Duodenal mucosa (tissue), 2 donors: ENCODE measurements at regions not wholly inside any gene's neighbourhood (a gene's known extent, or its start where the extent isn't known, plus 50 kb on each side); places are given as distances from the start of the nearest gene placed in this dataset.
"Not testable (repeated sequence)": the region's sequence is repeated elsewhere in the genome, so short reads cannot be mapped to it uniquely, and the experiment has no call there.

Experiments
- H3K27ac ChIP-seq: one replicate; pipeline ENCODE4 v1.7.0; 2013; ENCODE audit warnings: low read depth, low read length
- H3K27me3 ChIP-seq, 2 donors: one replicate each; pipeline ENCODE4 v1.7.0; 2013; ENCODE audit warnings: low read length in 2 of 2, control low read depth in 1 of 2; ENCODE audit not compliant: insufficient read depth in 2 of 2, control insufficient read depth in 1 of 2
- H3K36me3 ChIP-seq, 2 donors: one replicate each; pipeline ENCODE4 v1.7.0; 2013; ENCODE audit warnings: low read length in 2 of 2, control low read depth in 1 of 2; ENCODE audit not compliant: insufficient read depth in 2 of 2, control insufficient read depth in 1 of 2
- H3K4me1 ChIP-seq, 2 donors: one replicate each; pipeline ENCODE4 v1.7.0; 2013; ENCODE audit warnings: low read length in 2 of 2, control low read depth in 1 of 2; ENCODE audit not compliant: insufficient read depth in 2 of 2, control insufficient read depth in 1 of 2
- H3K4me3 ChIP-seq, 2 donors: one replicate each; pipeline ENCODE4 v1.7.0; 2013; ENCODE audit warnings: low read length in 2 of 2, low read depth in 1 of 2
- H3K9ac ChIP-seq, 2 donors: one replicate each; pipeline ENCODE4 v1.7.0; 2013; ENCODE audit warnings: low read length in 2 of 2, low read depth in 1 of 2
- H3K9me3 ChIP-seq, 2 donors: one replicate each; pipeline ENCODE4 v1.7.0; 2013; ENCODE audit warnings: low read length in 2 of 2, control low read depth in 1 of 2; ENCODE audit not compliant: control insufficient read depth in 1 of 2

GRCh38 chr4:126647756-126648397 lies 984.9 kb upstream of the INTU start:
- no peak overlapping the region for H3K9ac ChIP-seq
- H3K4me1 ChIP-seq: no peaks in the 10 kb centered on the region
- H3K36me3 ChIP-seq: no peaks in the 10 kb centered on the region
- H3K9me3 ChIP-seq: no peaks in the 10 kb centered on the region
- no peak overlapping the region for H3K4me3 ChIP-seq
- no peaks in the 10 kb centered on the region for H3K27me3 ChIP-seq
- H3K27ac ChIP-seq: no peak overlapping the region

DNA sequence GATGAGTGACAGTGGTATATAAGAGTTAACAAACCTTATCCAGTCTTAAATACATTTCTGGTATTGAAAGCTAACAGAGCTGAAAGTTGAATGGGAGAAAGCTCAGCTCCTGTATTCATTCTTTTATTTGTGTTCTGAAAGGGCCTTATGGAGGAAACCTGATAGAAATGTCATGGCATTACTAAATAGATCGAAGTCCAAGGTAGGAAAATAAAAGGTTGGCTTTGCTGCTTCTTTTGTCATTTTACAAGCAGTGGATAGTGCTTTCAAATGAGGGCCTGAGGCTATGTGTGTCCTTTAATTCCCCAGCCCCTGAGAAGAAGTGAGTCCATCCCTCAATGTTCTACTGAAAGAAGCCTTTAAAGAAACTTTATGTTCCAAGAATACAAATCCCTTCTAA lies 974.3 kb upstream of the INTU start:
- Histone ChIP-seq H3K27ac (no peak overlapping the region), H3K9me3 (no peaks in the 10 kb centered on the region), H3K36me3 (no peaks in the 10 kb centered on the region), H3K4me3 (no peak overlapping the region), H3K9ac (no peak overlapping the region), H3K4me1 (no peaks in the 10 kb centered on the region), H3K27me3 (no peaks in the 10 kb centered on the region)

- no peaks in the 10 kb centered on the region for H3K36me3 ChIP-seq
- H3K27me3 ChIP-seq: no peaks in the 10 kb centered on the region
- no peak overlapping the region for H3K27ac ChIP-seq
- no peaks in the 10 kb centered on the region for H3K9me3 ChIP-seq
- H3K4me3 ChIP-seq: no peak overlapping the region
- H3K9ac ChIP-seq: no peak overlapping the region
- no peaks in the 10 kb centered on the region for H3K4me1 ChIP-seq
Measured at GRCh38 chr4:126661194-126661593, 971.6 kb upstream of the INTU start.

DNA sequence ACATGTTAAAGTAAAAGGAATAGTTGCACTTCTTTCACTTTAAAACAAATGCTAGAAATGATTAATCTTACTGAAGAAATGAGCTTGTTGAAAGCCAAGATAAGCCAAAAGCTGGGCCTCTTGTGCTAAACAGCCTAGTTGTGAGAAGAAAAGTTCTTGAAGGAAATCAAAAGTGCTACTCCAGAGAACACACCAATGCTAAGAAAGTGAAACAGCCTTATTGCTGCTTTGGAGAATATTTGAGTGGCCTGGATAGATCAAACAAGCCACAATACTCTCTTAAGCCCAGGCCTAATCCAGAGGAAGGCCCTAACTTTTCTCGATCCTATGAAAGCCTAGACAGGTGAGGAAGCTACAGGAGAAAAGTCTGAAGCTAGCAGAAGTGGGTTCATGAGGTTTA lies 967.9 kb upstream of the INTU start:
- H3K9me3 ChIP-seq: no peaks in the 10 kb centered on the region
- no peak overlapping the region for H3K4me3 ChIP-seq

DNA sequence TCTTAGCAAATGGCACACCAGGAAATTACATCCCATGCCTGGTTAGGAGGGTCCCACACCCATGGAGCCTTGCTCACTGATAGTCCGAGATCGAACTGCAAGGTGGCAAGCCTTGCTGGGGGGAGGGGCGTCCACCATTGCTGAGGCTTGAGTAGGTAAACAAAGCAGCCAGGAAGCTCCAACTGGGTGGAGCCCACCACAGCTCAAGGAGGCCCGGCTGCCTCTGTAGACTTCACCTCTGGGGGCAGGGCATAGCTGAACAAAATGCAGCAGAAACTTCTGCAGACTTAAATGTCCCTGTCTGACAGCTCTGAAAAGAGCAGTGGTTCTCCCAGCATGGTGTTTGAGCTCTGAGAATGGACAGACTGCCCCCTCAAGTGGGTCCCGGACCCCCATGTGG lies 962.7 kb upstream of the INTU start:
- not testable (repeated sequence) for H3K9me3 ChIP-seq, H3K9ac ChIP-seq, H3K27me3 ChIP-seq, H3K27ac ChIP-seq, H3K4me1 ChIP-seq, H3K4me3 ChIP-seq, H3K36me3 ChIP-seq

More for the DNA sequence above, 967.9 kb upstream of the INTU start:
- Histone ChIP-seq H3K36me3 (no peaks in the 10 kb centered on the region), H3K4me1 (no peaks in the 10 kb centered on the region), H3K9ac (no peak overlapping the region), H3K27ac (no peak overlapping the region), H3K27me3 (no peaks in the 10 kb centered on the region)

DNA sequence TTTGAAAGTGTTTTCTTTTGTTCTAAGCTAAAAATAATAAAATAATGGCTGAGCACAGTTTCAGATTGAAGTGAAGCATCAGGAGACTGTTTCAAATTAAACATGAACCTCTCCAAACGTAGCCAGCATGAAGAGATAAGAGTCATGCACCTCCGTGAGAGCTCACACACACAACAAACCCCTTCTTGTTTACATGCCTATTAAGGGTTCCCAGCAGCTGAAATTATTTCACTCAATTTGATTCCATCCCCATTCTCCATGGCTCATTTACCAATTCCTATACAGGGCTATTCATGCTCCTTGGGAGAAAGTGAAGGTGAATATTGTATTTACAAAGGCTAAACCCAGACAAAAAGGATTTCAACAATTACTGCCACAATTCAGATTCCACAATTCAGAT lies 954.1 kb upstream of the INTU start:
- no peaks in the 10 kb centered on the region for H3K36me3 ChIP-seq
- H3K27me3 ChIP-seq: no peaks in the 10 kb centered on the region
- no peak overlapping the region for H3K4me3 ChIP-seq
- H3K27ac ChIP-seq: no peak overlapping the region
- no peaks in the 10 kb centered on the region for H3K9me3 ChIP-seq
- H3K4me1 ChIP-seq: no peaks in the 10 kb centered on the region
- no peak overlapping the region for H3K9ac ChIP-seq

DNA sequence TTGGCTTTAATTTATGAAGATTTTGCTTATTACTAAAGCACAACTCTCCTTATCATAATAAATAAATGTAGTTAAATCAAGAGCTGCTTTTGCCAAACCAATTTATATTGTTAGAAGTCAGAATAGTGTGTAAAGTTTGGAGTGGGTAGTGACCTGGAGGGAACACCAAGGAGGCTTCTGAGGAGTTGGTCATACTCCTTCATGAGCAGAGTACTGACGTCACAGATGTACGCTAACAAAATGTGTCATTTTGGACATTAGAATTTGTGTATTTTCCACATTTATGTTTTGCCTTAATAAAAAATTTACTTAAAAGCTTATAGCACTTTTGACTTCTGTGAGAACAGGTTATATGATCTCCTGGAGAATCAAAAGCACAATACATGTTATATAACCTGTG lies 953.5 kb upstream of the INTU start:
- Histone ChIP-seq H3K27ac (no peak overlapping the region), H3K27me3 (no peaks in the 10 kb centered on the region), H3K9ac (no peak overlapping the region), H3K9me3 (no peaks in the 10 kb centered on the region), H3K4me3 (no peak overlapping the region), H3K4me1 (no peaks in the 10 kb centered on the region), H3K36me3 (no peaks in the 10 kb centered on the region)

- Histone ChIP-seq H3K9me3 (no peaks in the 10 kb centered on the region), H3K9ac (no peak overlapping the region), H3K4me3 (no peak overlapping the region), H3K27me3 (no peaks in the 10 kb centered on the region), H3K27ac (no peak overlapping the region), H3K4me1 (no peaks in the 10 kb centered on the region), H3K36me3 (no peaks in the 10 kb centered on the region)
Measured at GRCh38 chr4:126682250-126682649, 950.5 kb upstream of the INTU start.

DNA sequence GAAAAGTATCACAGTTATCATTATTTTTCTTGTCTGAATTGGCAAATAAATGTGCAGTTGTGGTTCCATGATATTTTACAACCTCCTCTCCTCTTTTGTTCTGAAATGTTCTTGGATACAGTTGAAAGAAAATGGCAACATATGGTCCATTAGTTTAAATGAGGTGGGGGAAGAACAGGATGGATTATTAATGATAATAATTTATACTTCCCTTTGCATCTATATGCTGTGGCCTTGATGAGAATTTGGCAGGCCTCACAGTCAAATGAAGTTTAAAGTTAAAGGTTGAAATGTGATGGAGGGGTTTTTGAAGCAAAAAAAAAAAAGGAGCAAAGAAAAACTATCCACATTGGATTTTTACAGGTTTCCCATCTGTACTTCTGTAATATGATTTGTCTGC lies 946.3 kb upstream of the INTU start:
- Histone ChIP-seq H3K27ac (no peak overlapping the region), H3K9me3 (no peaks in the 10 kb centered on the region), H3K9ac (no peak overlapping the region), H3K36me3 (no peaks in the 10 kb centered on the region), H3K4me1 (no peaks in the 10 kb centered on the region), H3K4me3 (no peak overlapping the region), H3K27me3 (no peaks in the 10 kb centered on the region)

DNA sequence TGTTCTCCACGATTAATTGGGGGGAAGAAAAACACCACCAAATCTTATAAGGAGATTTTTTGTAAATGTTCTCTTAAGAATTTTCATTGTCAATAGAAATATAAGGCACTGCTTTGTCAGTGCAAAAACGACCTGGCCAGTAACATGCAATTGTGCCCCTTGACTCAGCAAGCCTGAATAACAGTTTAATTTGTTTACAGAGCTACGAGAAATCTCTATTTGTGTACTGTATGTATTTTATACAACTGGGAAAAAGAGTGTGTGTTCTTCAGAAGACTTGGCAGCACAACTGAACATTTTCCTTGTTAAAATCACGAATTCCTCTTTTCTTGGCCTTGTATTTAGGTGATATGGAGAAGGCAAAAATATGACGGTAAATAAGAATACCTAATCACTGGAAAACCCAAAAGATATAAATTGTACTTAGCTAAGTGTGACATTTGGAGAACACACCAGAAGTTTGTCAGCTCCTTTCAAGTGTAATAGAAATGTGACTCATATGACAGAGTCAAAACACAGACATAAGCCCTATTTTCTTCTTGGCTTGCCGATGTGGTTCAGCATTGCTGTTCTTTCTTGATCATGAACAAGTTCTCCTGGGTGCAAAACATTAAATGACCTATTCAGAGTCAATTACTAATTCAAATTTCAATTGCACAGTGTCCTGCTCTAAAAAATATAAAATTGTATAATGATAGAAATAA lies 945.0 kb upstream of the INTU start:
- Histone ChIP-seq H3K4me3 (no peak overlapping the region), H3K27me3 (no peaks in the 10 kb centered on the region), H3K9me3 (no peaks in the 10 kb centered on the region), H3K9ac (no peak overlapping the region), H3K27ac (no peak overlapping the region), H3K4me1 (no peaks in the 10 kb centered on the region), H3K36me3 (no peaks in the 10 kb centered on the region)
